ENCODE measurements at regions not wholly inside any gene's neighbourhood (a gene's known extent, or its start where the extent isn't known, plus 50 kb on each side); places are given as distances from the start of the nearest gene placed in this dataset.

- TF ChIP-seq GATA3 (IDR thresholded peaks at IDR 0.05; ENCODE audit: low read depth, low read length): no peak
- TF ChIP-seq GATA2 (IDR thresholded peaks at IDR 0.05; ENCODE audit: low read depth, low read length): no peak
These were observed 205.1 kb upstream of the STARD13 start for GRCh38 chr13:33490461-33491327.

GRCh38 chr13:33493672-33494365, 208.3 kb upstream of the STARD13 start:
- TF ChIP-seq GATA3 (IDR thresholded peaks at IDR 0.05; ENCODE audit: low read depth, low read length) (no peak), GATA2 (IDR thresholded peaks at IDR 0.05; ENCODE audit: low read depth, low read length) (no peak)

GRCh38 chr13:33494596-33495204, 209.1 kb upstream of the STARD13 start:
- no peak for TF ChIP-seq GATA3 (IDR thresholded peaks at IDR 0.05; ENCODE audit: low read depth, low read length)
- TF ChIP-seq GATA2 (IDR thresholded peaks at IDR 0.05; ENCODE audit: low read depth, low read length): no peak

GRCh38 chr13:33496336-33496735, 210.8 kb upstream of the STARD13 start:
- TF ChIP-seq GATA3 (IDR thresholded peaks at IDR 0.05; ENCODE audit: low read depth, low read length) (no peak), GATA2 (IDR thresholded peaks at IDR 0.05; ENCODE audit: low read depth, low read length) (no peak)

GRCh38 chr13:33497146-33497845, 211.7 kb upstream of the STARD13 start:
- no peak for TF ChIP-seq GATA3 (IDR thresholded peaks at IDR 0.05; ENCODE audit: low read depth, low read length)
- TF ChIP-seq GATA2 (IDR thresholded peaks at IDR 0.05; ENCODE audit: low read depth, low read length): no peak

GRCh38 chr13:33508060-33508459, 222.5 kb upstream of the STARD13 start:
- no peak for TF ChIP-seq GATA2 (IDR thresholded peaks at IDR 0.05; ENCODE audit: low read depth, low read length)
- no peak for TF ChIP-seq GATA3 (IDR thresholded peaks at IDR 0.05; ENCODE audit: low read depth, low read length)

GRCh38 chr13:33509642-33510229, 224.2 kb upstream of the STARD13 start:
- TF ChIP-seq GATA3 (IDR thresholded peaks at IDR 0.05; ENCODE audit: low read depth, low read length) (no peak), GATA2 (IDR thresholded peaks at IDR 0.05; ENCODE audit: low read depth, low read length) (no peak)

GRCh38 chr13:33510350-33510970, 224.9 kb upstream of the STARD13 start:
- TF ChIP-seq GATA2 (IDR thresholded peaks at IDR 0.05; ENCODE audit: low read depth, low read length): no peak

GRCh38 chr13:33512880-33513554, 227.5 kb upstream of the STARD13 start:
- TF ChIP-seq GATA3 (IDR thresholded peaks at IDR 0.05; ENCODE audit: low read depth, low read length): no peak
- no peak for TF ChIP-seq GATA2 (IDR thresholded peaks at IDR 0.05; ENCODE audit: low read depth, low read length)

GRCh38 chr13:33514362-33514761, 228.8 kb upstream of the STARD13 start:
- TF ChIP-seq GATA3 (IDR thresholded peaks at IDR 0.05; ENCODE audit: low read depth, low read length) (no peak), GATA2 (IDR thresholded peaks at IDR 0.05; ENCODE audit: low read depth, low read length) (no peak)

GRCh38 chr13:33515146-33515545, 229.6 kb upstream of the STARD13 start:
- TF ChIP-seq GATA3 (IDR thresholded peaks at IDR 0.05; ENCODE audit: low read depth, low read length) (no peak), GATA2 (IDR thresholded peaks at IDR 0.05; ENCODE audit: low read depth, low read length) (no peak)

GRCh38 chr13:33518452-33518851, 232.9 kb upstream of the STARD13 start:
- TF ChIP-seq GATA3 (IDR thresholded peaks at IDR 0.05; ENCODE audit: low read depth, low read length) (no peak), GATA2 (IDR thresholded peaks at IDR 0.05; ENCODE audit: low read depth, low read length) (no peak)
